ENCODE measurements at regions not wholly inside any gene's neighbourhood (a gene's known extent, or its start where the extent isn't known, plus 50 kb on each side); places are given as distances from the start of the nearest gene placed in this dataset.
A peak's percentile ranks its signal among the peaks of the same experiment; 100 is the strongest.

GRCh38 chr21:39087238-39088030 is 95.8 kb downstream of the PSMG1 start:
- Histone ChIP-seq H3K4me3 (ENCODE audit: low read depth, low read length) (no peak overlapping the region), H3K4me1 (no peaks in the 10 kb centered on the region), H3K27me3 (no peaks in the 10 kb centered on the region), H3K9me3 (no peaks in the 10 kb centered on the region), H3K36me3 (no peaks in the 10 kb centered on the region)
- no peak for DNase-seq
- no peak for TF ChIP-seq CTCF (IDR thresholded peaks at IDR 0.05; ENCODE audit: low read depth, low read length)

GRCh38 chr21:39086547-39086946 is 96.7 kb downstream of the PSMG1 start:
- H3K4me1 ChIP-seq, result no peaks in the 10 kb centered on the region
- peak; percentile 16; the same call in 1 of the 2 replicates for TF ChIP-seq CTCF (IDR thresholded peaks at IDR 0.05; ENCODE audit: low read depth, low read length)

DNA sequence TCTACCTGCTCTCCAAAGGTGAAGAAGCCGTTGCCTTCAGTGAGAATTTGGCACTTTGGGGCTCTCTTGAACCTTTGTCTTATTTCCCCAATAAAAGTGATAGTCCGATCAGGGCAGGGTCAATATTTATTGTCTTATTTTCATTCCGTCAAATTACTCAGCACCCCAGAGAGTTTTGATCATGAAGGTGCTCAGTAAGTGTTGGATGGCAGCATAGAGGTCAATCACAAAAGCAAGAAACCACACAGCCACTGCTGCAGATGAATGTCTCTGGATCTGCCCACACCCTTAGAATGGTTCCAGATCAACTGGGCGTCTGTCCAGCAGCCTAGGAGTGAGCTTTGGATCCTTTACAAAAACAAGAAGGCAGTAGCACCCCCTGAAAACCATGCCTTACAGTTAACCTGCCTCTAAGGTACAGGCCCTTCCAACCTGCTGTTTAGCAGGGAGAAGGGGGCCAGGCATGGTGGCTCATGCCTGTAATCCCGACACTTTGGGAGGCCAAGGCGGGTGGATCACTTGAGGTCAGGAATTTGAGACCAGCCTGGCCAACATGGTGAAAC is 97.3 kb downstream of the PSMG1 start:
- no peak for TF ChIP-seq CTCF (IDR thresholded peaks at IDR 0.05; ENCODE audit: low read depth, low read length)
- Histone ChIP-seq H3K4me1 (no peaks in the 10 kb centered on the region), H3K36me3 (no peaks in the 10 kb centered on the region), H3K9me3 (no peaks in the 10 kb centered on the region), H3K4me3 (ENCODE audit: low read depth, low read length) (no peak overlapping the region), H3K27me3 (no peaks in the 10 kb centered on the region)
- no peak for DNase-seq

More at GRCh38 chr21:39086547-39086946, 96.7 kb downstream of the PSMG1 start:
- Histone ChIP-seq H3K4me3 (ENCODE audit: low read depth, low read length) (no peak overlapping the region), H3K9me3 (no peaks in the 10 kb centered on the region), H3K27me3 (no peaks in the 10 kb centered on the region), H3K36me3 (no peaks in the 10 kb centered on the region)
- DNase-seq, result no peak

- DNase-seq, result no peak
- Histone ChIP-seq H3K36me3 (no peaks in the 10 kb centered on the region), H3K27me3 (no peaks in the 10 kb centered on the region), H3K9me3 (no peaks in the 10 kb centered on the region), H3K4me1 (no peaks in the 10 kb centered on the region), H3K4me3 (ENCODE audit: low read depth, low read length) (no peak overlapping the region)
- TF ChIP-seq CTCF (IDR thresholded peaks at IDR 0.05; ENCODE audit: low read depth, low read length), result no peak
Measured at GRCh38 chr21:39084979-39085729, 98.1 kb downstream of the PSMG1 start.

DNA sequence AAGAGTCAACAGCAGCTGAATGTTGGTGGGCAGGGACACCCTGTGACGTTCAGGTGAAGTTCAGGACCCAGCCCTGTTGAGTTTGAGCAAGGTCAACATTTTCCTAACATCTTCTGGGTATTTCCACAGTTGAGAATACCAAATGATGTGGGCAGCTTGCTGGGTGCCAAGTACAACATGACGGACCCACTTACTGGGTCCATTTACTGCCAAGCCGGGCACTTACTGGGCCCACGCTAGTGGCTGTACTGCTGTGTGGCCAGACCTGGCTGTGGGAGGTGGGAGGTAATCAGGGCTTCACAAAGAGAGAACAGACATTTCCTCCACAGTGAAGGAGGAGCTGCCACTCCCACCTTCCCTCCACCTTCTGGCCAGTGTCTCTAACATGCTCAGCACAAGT is 99.2 kb downstream of the PSMG1 start:
- H3K27me3 ChIP-seq, result no peaks in the 10 kb centered on the region
- no peaks in the 10 kb centered on the region for H3K36me3 ChIP-seq
- no peak for DNase-seq
- H3K4me1 ChIP-seq, result no peaks in the 10 kb centered on the region
- H3K4me3 ChIP-seq (ENCODE audit: low read depth, low read length), result no peak overlapping the region
- TF ChIP-seq CTCF (IDR thresholded peaks at IDR 0.05; ENCODE audit: low read depth, low read length), result no peak
- no peaks in the 10 kb centered on the region for H3K9me3 ChIP-seq

All from BE2C (cell line).